ENCODE measurements at regions not wholly inside any gene's neighbourhood (a gene's known extent, or its start where the extent isn't known, plus 50 kb on each side); places are given as distances from the start of the nearest gene placed in this dataset.
"Not testable (repeated sequence)": the region's sequence is repeated elsewhere in the genome, so short reads cannot be mapped to it uniquely, and the experiment has no call there.

DNA sequence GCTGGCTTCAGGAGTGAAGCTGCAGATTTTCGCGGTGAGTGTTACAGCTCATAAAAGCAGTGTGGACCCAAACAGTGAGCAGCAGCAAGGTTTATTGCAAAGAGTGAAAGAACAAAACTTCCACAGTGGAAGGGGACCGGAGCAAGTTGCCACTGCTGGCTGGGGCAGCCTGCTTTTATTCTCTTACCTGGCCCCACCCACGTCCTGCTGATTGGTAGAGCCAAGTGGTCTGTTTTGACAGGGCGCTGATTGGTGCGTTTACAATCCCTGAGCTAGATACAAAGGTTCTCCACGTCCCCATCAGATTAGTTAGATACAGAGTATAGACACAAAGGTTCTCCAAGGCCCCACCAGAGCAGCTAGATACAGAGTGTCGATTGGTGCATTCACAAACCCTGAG, 102.1 kb downstream of the SLC16A1 start:
- TF ChIP-seq, protein P1, sequence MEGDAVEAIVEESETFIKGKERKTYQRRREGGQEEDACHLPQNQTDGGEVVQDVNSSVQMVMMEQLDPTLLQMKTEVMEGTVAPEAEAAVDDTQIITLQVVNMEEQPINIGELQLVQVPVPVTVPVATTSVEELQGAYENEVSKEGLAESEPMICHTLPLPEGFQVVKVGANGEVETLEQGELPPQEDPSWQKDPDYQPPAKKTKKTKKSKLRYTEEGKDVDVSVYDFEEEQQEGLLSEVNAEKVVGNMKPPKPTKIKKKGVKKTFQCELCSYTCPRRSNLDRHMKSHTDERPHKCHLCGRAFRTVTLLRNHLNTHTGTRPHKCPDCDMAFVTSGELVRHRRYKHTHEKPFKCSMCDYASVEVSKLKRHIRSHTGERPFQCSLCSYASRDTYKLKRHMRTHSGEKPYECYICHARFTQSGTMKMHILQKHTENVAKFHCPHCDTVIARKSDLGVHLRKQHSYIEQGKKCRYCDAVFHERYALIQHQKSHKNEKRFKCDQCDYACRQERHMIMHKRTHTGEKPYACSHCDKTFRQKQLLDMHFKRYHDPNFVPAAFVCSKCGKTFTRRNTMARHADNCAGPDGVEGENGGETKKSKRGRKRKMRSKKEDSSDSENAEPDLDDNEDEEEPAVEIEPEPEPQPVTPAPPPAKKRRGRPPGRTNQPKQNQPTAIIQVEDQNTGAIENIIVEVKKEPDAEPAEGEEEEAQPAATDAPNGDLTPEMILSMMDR (IDR thresholded peaks at IDR 0.05; ENCODE audit: insufficient read depth, low read length, poor library complexity, severe bottlenecking) = not testable (repeated sequence)
- not testable (repeated sequence) for TF ChIP-seq EZH2phosphoT487 (conservative IDR thresholded peaks at IDR 0.05; ENCODE audit: low read length)
